ENCODE measurements at regions not wholly inside any gene's neighbourhood (a gene's known extent, or its start where the extent isn't known, plus 50 kb on each side); places are given as distances from the start of the nearest gene placed in this dataset.

DNA sequence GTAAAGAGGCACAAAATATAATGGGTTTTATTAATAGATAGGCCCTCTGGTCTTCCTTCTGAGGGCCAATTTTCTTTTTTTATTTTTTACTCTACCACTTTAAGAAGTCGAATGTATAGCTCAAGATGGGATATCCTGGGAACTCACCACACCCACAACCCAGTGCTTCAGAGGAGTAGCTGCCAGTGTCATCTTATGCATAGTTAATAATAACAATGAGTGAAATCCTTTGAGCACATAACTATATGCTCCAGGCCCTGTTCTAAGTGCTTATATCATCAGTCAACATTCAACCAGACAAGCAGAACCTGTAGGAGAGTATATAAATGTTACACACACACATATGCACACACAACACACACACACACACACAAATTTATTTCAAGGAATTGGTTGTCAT lies 150.3 kb upstream of the ACTBL2 start:
- TF ChIP-seq POLR2AphosphoS5 (IDR thresholded peaks at IDR 0.05; ENCODE audit: low read depth, low read length) (no peak), TAF1 (IDR thresholded peaks at IDR 0.05; ENCODE audit: low read depth, low read length) (no peak), POLR2A (IDR thresholded peaks at IDR 0.05; ENCODE audit: low read depth, low read length) (no peak), SPI1 (IDR thresholded peaks at IDR 0.05; ENCODE audit: low read depth, low read length) (no peak), POU2F2 (IDR thresholded peaks at IDR 0.05; ENCODE audit: low read depth, low read length) (no peak)
